ENCODE measurements at regions not wholly inside any gene's neighbourhood (a gene's known extent, or its start where the extent isn't known, plus 50 kb on each side); places are given as distances from the start of the nearest gene placed in this dataset.

DNA sequence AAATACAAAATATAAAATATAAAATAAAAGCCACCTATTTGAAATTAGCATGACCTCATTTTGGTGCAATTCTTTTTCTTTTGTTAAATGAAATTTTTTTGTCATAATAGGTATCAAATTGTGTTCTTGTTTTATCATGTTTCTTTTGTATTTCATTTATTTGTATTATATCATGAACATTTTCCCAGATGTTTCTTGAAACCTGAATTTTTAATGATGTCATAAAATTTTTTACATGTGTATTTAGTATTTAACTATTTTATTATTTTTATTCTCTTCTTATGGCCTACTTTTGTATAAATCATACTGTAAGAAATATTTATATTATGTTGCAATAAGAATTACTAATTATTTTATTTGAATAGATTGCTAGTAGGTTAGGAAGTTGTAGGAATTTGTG lies 361.7 kb downstream of the TMEM161B start:
- ATAC-seq (ENCODE audit: low FRiP score) = no peak
- TF ChIP-seq, protein P1, sequence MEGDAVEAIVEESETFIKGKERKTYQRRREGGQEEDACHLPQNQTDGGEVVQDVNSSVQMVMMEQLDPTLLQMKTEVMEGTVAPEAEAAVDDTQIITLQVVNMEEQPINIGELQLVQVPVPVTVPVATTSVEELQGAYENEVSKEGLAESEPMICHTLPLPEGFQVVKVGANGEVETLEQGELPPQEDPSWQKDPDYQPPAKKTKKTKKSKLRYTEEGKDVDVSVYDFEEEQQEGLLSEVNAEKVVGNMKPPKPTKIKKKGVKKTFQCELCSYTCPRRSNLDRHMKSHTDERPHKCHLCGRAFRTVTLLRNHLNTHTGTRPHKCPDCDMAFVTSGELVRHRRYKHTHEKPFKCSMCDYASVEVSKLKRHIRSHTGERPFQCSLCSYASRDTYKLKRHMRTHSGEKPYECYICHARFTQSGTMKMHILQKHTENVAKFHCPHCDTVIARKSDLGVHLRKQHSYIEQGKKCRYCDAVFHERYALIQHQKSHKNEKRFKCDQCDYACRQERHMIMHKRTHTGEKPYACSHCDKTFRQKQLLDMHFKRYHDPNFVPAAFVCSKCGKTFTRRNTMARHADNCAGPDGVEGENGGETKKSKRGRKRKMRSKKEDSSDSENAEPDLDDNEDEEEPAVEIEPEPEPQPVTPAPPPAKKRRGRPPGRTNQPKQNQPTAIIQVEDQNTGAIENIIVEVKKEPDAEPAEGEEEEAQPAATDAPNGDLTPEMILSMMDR (IDR thresholded peaks at IDR 0.05) = no peak
- no peak for DNase-seq (ENCODE audit: low spot score)

DNA sequence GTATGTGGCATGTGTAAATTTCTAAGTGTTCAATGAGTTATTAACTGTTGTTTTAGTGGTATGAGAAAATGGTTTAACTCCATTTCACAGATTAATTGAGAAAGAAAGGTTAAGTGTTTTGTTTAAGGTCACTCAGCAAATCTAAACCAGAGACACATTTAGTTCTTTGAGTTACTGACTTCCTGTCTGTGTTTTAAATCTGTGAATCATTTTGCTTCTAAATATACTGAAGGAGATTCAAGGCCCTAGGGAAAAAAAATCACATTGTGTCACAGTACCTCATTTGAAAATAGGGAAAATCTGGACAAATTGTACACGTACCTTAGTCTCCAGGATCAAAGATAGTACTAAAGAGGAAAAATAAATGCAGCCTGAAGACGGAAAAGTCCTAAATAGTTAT lies 368.2 kb downstream of the TMEM161B start:
- TF ChIP-seq, protein P1 (IDR thresholded peaks at IDR 0.05) = no peak
- ATAC-seq (ENCODE audit: low FRiP score) (no peak), DNase-seq (ENCODE audit: low spot score) (no peak)

DNA sequence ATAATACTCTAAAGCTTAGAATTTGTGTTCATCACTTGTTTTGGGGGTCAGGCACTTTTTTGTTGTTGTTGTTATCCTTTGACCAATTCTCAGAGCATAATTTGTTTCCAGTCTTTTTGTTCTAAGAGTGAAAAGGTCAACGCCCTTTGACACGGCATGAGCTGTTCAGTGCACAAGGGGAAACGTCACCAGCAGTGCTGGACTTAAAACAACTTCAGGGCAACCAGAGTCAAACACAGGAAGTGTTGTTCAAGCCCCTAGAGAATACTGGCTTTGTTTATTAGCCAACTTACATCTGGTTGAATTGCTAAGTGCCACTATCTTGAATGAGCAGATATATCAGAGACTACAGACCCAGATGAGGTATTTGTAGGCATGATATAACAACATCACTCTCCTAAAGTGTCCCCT lies 368.9 kb downstream of the TMEM161B start:
- DNase-seq (ENCODE audit: low spot score) (no peak), ATAC-seq (ENCODE audit: low FRiP score) (no peak)
- TF ChIP-seq, protein P1 (IDR thresholded peaks at IDR 0.05) = no peak

DNA sequence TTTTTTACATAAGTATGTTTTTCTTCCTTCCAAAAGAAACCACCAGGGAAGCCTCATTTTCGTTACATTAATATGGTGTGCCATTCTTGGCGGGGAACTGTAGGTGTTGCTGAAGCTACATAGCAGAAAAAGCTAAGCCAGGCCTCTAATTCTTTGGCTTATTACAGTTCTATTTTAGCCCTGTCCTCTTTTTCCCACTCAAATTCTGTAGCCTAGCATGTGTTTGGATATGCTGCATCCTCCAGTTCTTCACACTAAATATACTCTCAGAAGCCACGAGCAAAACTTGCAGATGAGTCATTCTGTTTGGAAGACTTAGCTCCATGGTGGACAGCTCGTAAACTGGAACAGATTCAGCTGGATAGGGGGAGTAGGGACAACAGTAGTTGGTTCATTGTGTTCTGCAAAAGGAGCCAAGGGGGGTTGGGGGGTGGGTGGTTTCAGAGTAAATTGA lies 369.4 kb downstream of the TMEM161B start:
- DNase-seq (ENCODE audit: low spot score) = no peak
- no peak for ATAC-seq (ENCODE audit: low FRiP score)
- TF ChIP-seq, protein P1 (IDR thresholded peaks at IDR 0.05) = no peak

DNA sequence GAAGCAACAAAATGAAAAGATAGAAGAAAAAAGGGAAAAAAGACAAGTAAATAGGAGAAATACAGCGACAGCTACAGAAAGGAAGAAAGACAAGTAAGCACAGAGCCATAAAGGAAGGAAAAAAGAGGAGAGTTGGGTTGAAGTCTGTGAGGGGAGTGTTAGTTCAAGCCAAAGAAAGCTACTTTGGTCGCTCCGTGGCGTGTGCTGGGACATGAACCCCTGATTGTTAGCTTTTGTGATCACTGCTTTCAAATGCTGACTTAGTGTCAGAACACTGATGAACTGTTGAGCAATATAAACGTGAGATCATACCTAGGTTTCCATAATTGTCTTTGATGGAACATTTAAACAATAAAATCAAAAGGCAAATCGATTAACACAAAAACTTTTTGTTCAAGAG lies 370.1 kb downstream of the TMEM161B start:
- DNase-seq (ENCODE audit: low spot score) (no peak), ATAC-seq (ENCODE audit: low FRiP score) (no peak)
- TF ChIP-seq, protein P1 (IDR thresholded peaks at IDR 0.05) = no peak

DNA sequence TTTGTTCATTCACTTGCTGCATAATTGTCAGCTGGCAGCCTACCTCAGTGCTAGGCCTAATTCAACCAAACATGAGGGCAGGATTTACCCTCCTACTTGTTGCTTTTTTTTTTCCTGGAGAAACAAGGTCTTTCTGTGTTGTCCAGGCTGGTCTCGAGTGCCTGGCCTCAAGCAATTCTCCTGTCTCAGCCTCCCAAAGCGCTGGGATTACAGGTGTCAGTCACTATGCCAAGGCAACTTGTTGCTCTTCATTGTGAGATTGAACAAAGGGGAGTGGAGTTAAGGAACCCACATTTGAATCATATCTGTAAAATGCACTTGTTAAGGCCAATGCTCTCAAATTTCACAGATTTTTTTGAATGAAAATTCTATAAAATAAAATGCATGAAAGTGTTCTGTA lies 380.5 kb downstream of the TMEM161B start:
- TF ChIP-seq, protein P1 (IDR thresholded peaks at IDR 0.05) = no peak
- ATAC-seq (ENCODE audit: low FRiP score) = no peak
- no peak for DNase-seq (ENCODE audit: low spot score)

DNA sequence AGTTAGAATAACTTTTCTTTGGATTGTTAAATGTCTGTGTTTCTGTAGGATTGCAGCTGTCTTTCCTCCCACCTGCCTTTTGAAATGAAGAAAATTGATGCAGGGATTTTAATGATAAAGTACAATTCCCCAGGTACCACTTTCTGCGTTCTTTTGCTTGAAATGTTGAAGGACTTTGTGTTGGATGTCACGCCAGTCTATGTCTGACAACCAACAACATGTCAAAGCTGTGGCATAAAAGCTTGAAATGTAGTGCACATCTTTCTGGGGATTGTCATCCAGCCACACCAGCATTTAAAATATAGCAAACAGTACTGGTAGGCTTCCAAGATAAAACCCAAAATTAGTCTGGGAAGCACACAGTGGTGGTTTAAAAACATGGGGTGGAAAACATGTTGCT lies 381.4 kb downstream of the TMEM161B start:
- no peak for DNase-seq (ENCODE audit: low spot score)
- TF ChIP-seq, protein P1 (IDR thresholded peaks at IDR 0.05) = no peak
- no peak for ATAC-seq (ENCODE audit: low FRiP score)
